WI38 (cell line): ENCODE measurements at regions not wholly inside any gene's neighbourhood (a gene's known extent, or its start where the extent isn't known, plus 50 kb on each side); places are given as distances from the start of the nearest gene placed in this dataset.

Experiments used
- H3K4me3 ChIP-seq: 2 replicates; pipeline ENCODE4 v1.5.1; 2011; ENCODE audit warnings: low read depth, mild to moderate bottlenecking, control low read depth, low read length
- CTCF ChIP-seq: IDR thresholded peaks from 2 replicates; pipeline ENCODE4 v1.5.1; 2012; ENCODE audit warnings: low read depth, mild to moderate bottlenecking, control low read depth, low read length

GRCh38 chr2:224213396-224213795, 174.3 kb upstream of the SERPINE2 start:
- TF ChIP-seq CTCF = no peak
- no peak overlapping the region for H3K4me3 ChIP-seq

- no peak overlapping the region for H3K4me3 ChIP-seq
- no peak for TF ChIP-seq CTCF
Observed at GRCh38 chr2:224211791-224212190, 172.7 kb upstream of the SERPINE2 start.

GRCh38 chr2:224211181-224211480, 172.0 kb upstream of the SERPINE2 start:
- TF ChIP-seq CTCF = no peak
- H3K4me3 ChIP-seq = no peak overlapping the region

GRCh38 chr2:224210286-224211180, 171.4 kb upstream of the SERPINE2 start:
- no peak for TF ChIP-seq CTCF
- H3K4me3 ChIP-seq = no peak overlapping the region

- no peak for TF ChIP-seq CTCF
Observed at GRCh38 chr2:224209555-224210285, 170.6 kb upstream of the SERPINE2 start.

GRCh38 chr2:224208443-224208842, 169.4 kb upstream of the SERPINE2 start:
- TF ChIP-seq CTCF = no peak
- H3K4me3 ChIP-seq = no peak overlapping the region

More at GRCh38 chr2:224209555-224210285, 170.6 kb upstream of the SERPINE2 start:
- no peak overlapping the region for H3K4me3 ChIP-seq

- H3K4me3 ChIP-seq = no peak overlapping the region
- TF ChIP-seq CTCF = no peak
Observed at GRCh38 chr2:224208007-224208406, 168.9 kb upstream of the SERPINE2 start.
